PFSK-1 (cell line): ENCODE measurements at regions not wholly inside any gene's neighbourhood (a gene's known extent, or its start where the extent isn't known, plus 50 kb on each side); places are given as distances from the start of the nearest gene placed in this dataset.

Experiments
- FOXP2 ChIP-seq: optimal IDR thresholded peaks from 2 replicates; pipeline ENCODE3; 2011; ENCODE audit warnings: borderline replicate concordance, control low read depth, inconsistent platforms; ENCODE audit not compliant: insufficient read depth; ENCODE audit errors: extremely low read length, extremely low read depth
- POLR2AphosphoS5 ChIP-seq: IDR thresholded peaks from 2 replicates; pipeline ENCODE4 v1.6.1; 2012; ENCODE audit warnings: low read depth, mild to moderate bottlenecking, control low read depth, low read length, moderate library complexity
- SIN3A ChIP-seq: IDR thresholded peaks from 2 replicates; pipeline ENCODE4 v1.6.1; 2012; ENCODE audit warnings: mild to moderate bottlenecking, low read length, moderate library complexity, borderline replicate concordance; ENCODE audit not compliant: insufficient read depth
- TAF1 ChIP-seq: IDR thresholded peaks from 2 replicates; pipeline ENCODE4 v1.6.1; 2012; ENCODE audit warnings: low read length, control low read depth, borderline replicate concordance; ENCODE audit not compliant: insufficient read depth
- TF ChIP-seq, protein P1 (sequence below), 2 experiments: IDR thresholded peaks; 2 replicates each; pipeline versions ENCODE4 v1.6.1 to v1.8.0; 2011 to 2012; ENCODE audit warnings: low read depth in 2 of 2, low read length in 2 of 2, control low read depth in 1 of 2, inconsistent platforms in 1 of 2, mild to moderate bottlenecking in 1 of 2, moderate library complexity in 1 of 2; ENCODE audit not compliant: insufficient read depth in 1 of 2

DNA sequence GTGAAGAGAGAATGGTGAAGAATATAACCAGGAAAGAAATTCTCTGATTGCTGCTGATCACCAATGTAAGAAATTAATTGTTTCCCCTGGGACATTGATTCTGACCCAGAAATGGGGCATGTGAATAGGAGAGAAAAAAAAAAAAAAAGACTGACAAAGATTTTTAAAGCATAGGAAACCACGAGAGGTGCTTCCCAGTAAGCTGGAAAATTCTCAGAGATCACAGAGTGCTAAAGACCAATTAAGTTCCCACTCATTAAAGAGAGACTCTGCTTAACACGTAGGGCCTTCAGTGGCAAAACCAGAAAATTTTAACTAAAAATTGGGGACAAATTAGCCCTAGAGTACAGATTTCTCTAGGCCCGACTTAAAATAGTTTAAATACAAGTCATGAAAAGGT is 604.4 kb downstream of the ARAP2 start:
- TF ChIP-seq, protein P1, sequence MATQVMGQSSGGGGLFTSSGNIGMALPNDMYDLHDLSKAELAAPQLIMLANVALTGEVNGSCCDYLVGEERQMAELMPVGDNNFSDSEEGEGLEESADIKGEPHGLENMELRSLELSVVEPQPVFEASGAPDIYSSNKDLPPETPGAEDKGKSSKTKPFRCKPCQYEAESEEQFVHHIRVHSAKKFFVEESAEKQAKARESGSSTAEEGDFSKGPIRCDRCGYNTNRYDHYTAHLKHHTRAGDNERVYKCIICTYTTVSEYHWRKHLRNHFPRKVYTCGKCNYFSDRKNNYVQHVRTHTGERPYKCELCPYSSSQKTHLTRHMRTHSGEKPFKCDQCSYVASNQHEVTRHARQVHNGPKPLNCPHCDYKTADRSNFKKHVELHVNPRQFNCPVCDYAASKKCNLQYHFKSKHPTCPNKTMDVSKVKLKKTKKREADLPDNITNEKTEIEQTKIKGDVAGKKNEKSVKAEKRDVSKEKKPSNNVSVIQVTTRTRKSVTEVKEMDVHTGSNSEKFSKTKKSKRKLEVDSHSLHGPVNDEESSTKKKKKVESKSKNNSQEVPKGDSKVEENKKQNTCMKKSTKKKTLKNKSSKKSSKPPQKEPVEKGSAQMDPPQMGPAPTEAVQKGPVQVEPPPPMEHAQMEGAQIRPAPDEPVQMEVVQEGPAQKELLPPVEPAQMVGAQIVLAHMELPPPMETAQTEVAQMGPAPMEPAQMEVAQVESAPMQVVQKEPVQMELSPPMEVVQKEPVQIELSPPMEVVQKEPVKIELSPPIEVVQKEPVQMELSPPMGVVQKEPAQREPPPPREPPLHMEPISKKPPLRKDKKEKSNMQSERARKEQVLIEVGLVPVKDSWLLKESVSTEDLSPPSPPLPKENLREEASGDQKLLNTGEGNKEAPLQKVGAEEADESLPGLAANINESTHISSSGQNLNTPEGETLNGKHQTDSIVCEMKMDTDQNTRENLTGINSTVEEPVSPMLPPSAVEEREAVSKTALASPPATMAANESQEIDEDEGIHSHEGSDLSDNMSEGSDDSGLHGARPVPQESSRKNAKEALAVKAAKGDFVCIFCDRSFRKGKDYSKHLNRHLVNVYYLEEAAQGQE (IDR thresholded peaks at IDR 0.05; ENCODE audit: insufficient read depth in 1 of 2, low read depth in 2 of 2, low read length in 2 of 2) = no peak
- TF ChIP-seq TAF1 (no peak), POLR2AphosphoS5 (no peak), FOXP2 (no peak), SIN3A (no peak)

DNA sequence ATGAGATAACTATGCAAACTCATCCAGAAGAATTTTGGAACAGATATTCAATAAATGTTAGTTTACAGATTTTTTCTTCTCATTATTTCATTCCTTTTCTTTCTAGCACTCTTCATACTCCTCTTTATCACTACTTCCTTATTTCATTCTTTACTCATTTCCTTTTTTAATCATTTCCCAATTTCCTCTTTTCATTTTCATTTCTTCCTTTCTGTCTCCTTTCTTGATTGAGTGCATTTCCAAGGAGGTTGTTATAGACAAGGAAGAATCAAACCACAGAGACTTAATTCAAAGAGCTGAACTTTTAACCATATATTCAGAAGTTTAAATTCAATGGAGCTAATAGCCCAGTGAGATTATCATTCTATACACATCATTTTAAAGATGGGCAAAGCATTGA is 600.7 kb downstream of the ARAP2 start:
- TF ChIP-seq POLR2AphosphoS5 (no peak), TAF1 (no peak), FOXP2 (no peak), SIN3A (no peak)
- TF ChIP-seq, protein P1 (IDR thresholded peaks at IDR 0.05; ENCODE audit: insufficient read depth in 1 of 2, low read depth in 2 of 2, low read length in 2 of 2) = no peak

DNA sequence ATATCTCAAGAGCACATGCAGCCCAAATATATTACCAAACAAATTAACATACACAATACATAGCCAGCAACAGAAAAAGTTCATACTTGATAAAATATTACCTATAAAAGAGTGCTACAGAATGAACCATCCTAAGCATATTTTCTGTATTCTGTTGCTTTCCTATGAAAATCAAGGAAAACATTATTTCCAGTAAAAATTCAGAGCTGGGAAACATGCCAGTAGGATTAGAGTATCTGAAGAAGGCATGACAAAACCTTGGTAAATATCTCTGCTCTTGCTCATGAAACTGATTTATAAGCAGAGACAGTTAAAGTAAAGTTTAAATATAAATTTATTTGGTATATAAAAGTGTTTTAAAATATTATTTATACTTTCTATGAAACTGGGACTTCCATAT is 599.7 kb downstream of the ARAP2 start:
- TF ChIP-seq POLR2AphosphoS5 (no peak), TAF1 (no peak), SIN3A (no peak), FOXP2 (no peak)
- TF ChIP-seq, protein P1 (IDR thresholded peaks at IDR 0.05; ENCODE audit: insufficient read depth in 1 of 2, low read depth in 2 of 2, low read length in 2 of 2) = no peak

DNA sequence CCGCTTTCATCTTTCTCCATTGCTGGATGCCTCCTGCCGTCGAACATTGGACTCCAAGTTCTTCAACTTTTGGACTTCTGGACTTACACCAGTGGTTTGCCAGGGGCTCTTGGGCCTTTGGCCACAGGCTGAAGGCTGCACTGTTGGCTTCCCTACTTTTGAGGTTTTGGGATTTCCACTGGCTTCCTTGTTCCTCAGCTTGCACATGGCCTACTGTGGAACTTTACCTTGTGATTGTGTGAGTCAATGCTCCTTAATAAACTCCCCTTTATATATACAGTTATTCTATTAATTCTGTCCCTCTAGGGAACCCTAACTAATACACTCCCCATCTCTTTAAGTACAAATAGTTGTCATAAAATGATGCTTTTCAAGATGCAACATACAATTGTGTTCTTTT is 595.3 kb downstream of the ARAP2 start:
- no peak for TF ChIP-seq POLR2AphosphoS5
- no peak for TF ChIP-seq TAF1
- TF ChIP-seq SIN3A = no peak
- no peak for TF ChIP-seq FOXP2
- TF ChIP-seq, protein P1 (IDR thresholded peaks at IDR 0.05; ENCODE audit: insufficient read depth in 1 of 2, low read depth in 2 of 2, low read length in 2 of 2) = no peak

DNA sequence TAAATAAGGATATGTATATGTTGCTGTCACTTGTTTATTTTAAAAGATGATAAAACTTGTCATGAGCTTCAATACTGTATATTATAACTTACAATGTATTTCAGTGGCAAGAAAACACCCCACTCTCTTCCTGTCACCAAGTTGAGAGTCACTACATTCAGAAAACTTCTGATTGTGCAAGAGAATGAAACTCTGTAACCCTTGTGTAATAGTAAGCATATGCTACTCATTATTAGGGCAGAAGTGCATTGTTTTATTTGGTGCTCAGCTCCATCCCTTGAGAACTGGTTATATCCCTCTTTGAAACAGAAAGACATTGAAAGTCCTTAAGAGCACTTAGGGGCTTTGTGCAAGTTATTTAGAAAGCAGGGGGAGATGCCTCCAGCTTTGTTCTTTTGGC is 594.5 kb downstream of the ARAP2 start:
- TF ChIP-seq POLR2AphosphoS5 (no peak), FOXP2 (no peak), TAF1 (no peak), SIN3A (no peak)
- TF ChIP-seq, protein P1 (IDR thresholded peaks at IDR 0.05; ENCODE audit: insufficient read depth in 1 of 2, low read depth in 2 of 2, low read length in 2 of 2) = no peak
